ENCODE measurements at regions not wholly inside any gene's neighbourhood (a gene's known extent, or its start where the extent isn't known, plus 50 kb on each side); places are given as distances from the start of the nearest gene placed in this dataset.

- intact Hi-C loops (cut with DNase I) = no loop called here
- H3K9me3 ChIP-seq = no peaks in the 10 kb centered on the region
- no peak overlapping the region for H3K27ac ChIP-seq
- TF ChIP-seq POLR2A (IDR thresholded peaks at IDR 0.05) (no peak), CTCF (IDR thresholded peaks at IDR 0.05) (no peak), POLR2AphosphoS5 (IDR thresholded peaks at IDR 0.05; ENCODE audit: insufficient read depth in 1 of 2, low read depth in 1 of 2) (no peak)
- no peaks in the 10 kb centered on the region for H3K27me3 ChIP-seq
- no peak for DNase-seq (ENCODE audit: extremely low spot score in 2 of 2)
- no peaks in the 10 kb centered on the region for H3K36me3 ChIP-seq
- no peak overlapping the region for H3K4me3 ChIP-seq
- no peaks in the 10 kb centered on the region for H3K4me1 ChIP-seq
Measured at GRCh38 chr12:94055528-94055927, 92.8 kb upstream of the PLXNC1 start.

- Histone ChIP-seq H3K27me3 (no peaks in the 10 kb centered on the region), H3K4me3 (no peak overlapping the region), H3K36me3 (no peaks in the 10 kb centered on the region), H3K9me3 (no peaks in the 10 kb centered on the region), H3K4me1 (no peaks in the 10 kb centered on the region), H3K27ac (no peak overlapping the region)
- DNase-seq (ENCODE audit: extremely low spot score in 2 of 2) = no peak
- no peak for TF ChIP-seq POLR2AphosphoS5 (IDR thresholded peaks at IDR 0.05; ENCODE audit: insufficient read depth in 1 of 2, low read depth in 1 of 2)
- TF ChIP-seq CTCF (IDR thresholded peaks at IDR 0.05) = no peak
- TF ChIP-seq POLR2A (IDR thresholded peaks at IDR 0.05) = no peak
- intact Hi-C loops (cut with DNase I) = no loop called here
Measured at GRCh38 chr12:94056419-94057158, 91.8 kb upstream of the PLXNC1 start.

GRCh38 chr12:94057262-94058151, 90.9 kb upstream of the PLXNC1 start:
- TF ChIP-seq POLR2A (IDR thresholded peaks at IDR 0.05) = no peak
- peak in 1 of 2 donors; percentile 24 for TF ChIP-seq POLR2AphosphoS5 (IDR thresholded peaks at IDR 0.05; ENCODE audit: insufficient read depth in 1 of 2, low read depth in 1 of 2)
- Histone ChIP-seq H3K27ac (no peak overlapping the region), H3K4me1 (no peaks in the 10 kb centered on the region), H3K27me3 (no peaks in the 10 kb centered on the region), H3K36me3 (no peaks in the 10 kb centered on the region), H3K9me3 (no peaks in the 10 kb centered on the region), H3K4me3 (no peak overlapping the region)
- no peak for DNase-seq (ENCODE audit: extremely low spot score in 2 of 2)
- intact Hi-C loops (cut with DNase I) = no loop called here

GRCh38 chr12:94059394-94060368, 88.7 kb upstream of the PLXNC1 start:
- H3K36me3 ChIP-seq = no peaks in the 10 kb centered on the region
- no peaks in the 10 kb centered on the region for H3K27me3 ChIP-seq
- no peaks in the 10 kb centered on the region for H3K4me1 ChIP-seq
- no peaks in the 10 kb centered on the region for H3K9me3 ChIP-seq
- no peak overlapping the region for H3K4me3 ChIP-seq
- no peak overlapping the region for H3K27ac ChIP-seq
- TF ChIP-seq CTCF (IDR thresholded peaks at IDR 0.05) (no peak), POLR2A (IDR thresholded peaks at IDR 0.05) (no peak), POLR2AphosphoS5 (IDR thresholded peaks at IDR 0.05; ENCODE audit: insufficient read depth in 1 of 2, low read depth in 1 of 2) (no peak)
- intact Hi-C loops (cut with DNase I) = no loop called here
- DNase-seq (ENCODE audit: extremely low spot score in 2 of 2) = no peak

- intact Hi-C loops (cut with DNase I) = no loop called here
- DNase-seq (ENCODE audit: extremely low spot score in 2 of 2) = no peak
- Histone ChIP-seq H3K9me3 (no peaks in the 10 kb centered on the region), H3K36me3 (no peaks in the 10 kb centered on the region), H3K27ac (no peak overlapping the region), H3K4me1 (no peaks in the 10 kb centered on the region), H3K27me3 (no peaks in the 10 kb centered on the region), H3K4me3 (no peak overlapping the region)
- TF ChIP-seq CTCF (IDR thresholded peaks at IDR 0.05) = no peak
- TF ChIP-seq POLR2A (IDR thresholded peaks at IDR 0.05) = no peak
- TF ChIP-seq POLR2AphosphoS5 (IDR thresholded peaks at IDR 0.05; ENCODE audit: insufficient read depth in 1 of 2, low read depth in 1 of 2) = no peak
Measured at GRCh38 chr12:94062194-94062593, 86.2 kb upstream of the PLXNC1 start.
